Kidney glomerular epithelial cell (primary cell): ENCODE measurements at regions not wholly inside any gene's neighbourhood (a gene's known extent, or its start where the extent isn't known, plus 50 kb on each side); places are given as distances from the start of the nearest gene placed in this dataset.
"Not testable (repeated sequence)": the region's sequence is repeated elsewhere in the genome, so short reads cannot be mapped to it uniquely, and the experiment has no call there.

Source experiments
- DNase-seq: peaks from one replicate; lab custom pipeline; 2025; lab: John Stamatoyannopoulos, UW

DNA sequence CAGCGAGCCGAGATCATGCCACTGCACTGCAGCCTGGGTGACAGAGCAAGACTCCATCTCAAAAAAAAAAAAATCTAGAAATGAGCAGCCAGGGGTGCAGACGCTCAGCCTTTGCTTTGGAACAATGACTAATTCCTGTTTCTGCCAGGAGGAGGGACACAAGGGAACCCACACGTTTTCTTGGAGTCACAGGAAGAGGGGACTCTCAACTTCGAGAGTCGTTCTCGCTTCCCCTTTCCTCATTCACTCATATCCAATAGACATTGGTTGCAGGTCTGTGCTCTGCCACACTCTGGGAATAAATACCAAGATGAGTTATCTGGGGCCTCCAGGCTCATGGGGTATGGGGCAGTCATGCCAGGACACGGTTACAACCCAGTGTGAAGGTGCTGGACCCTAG is 91.5 kb upstream of the RREB1 start:
- DNase-seq, result no peak

DNA sequence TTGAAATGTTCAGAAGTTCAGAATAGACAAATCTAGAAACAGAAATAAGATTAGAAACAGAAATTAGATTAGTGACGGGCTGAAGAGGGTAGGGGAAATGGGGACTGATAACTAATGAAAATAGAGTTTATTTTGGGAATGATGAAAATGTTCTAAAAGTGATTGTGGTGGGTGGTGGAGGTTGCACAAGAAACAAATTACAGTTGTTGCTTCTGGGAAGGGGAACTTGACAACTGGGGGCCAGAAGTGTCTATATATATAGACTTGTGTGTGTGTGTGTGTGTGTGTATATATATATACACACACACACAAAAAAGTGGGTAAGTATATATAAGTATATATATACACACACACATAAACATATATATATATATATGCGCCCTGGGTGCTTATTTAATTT is 86.5 kb upstream of the RREB1 start:
- DNase-seq, result no peak

DNA sequence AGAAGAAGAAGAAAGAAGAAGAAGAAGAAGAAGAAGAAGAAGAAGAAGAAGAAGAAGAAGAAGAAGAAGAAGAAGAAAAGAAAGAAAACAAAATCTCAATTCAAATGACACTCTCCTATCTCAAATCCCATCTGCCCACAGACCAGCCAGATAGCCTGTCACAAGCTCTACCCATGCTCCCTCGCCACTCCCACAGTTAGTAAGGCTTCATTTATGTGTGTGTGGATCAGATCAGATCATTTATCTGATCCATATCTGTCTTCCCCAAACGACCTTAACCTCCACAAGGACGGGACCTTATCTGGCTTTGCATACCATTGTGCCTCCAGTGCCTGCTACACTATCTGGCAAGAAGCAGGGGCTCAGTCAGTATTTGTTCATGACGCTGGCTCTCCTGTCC is 81.9 kb upstream of the RREB1 start:
- no peak for DNase-seq

DNA sequence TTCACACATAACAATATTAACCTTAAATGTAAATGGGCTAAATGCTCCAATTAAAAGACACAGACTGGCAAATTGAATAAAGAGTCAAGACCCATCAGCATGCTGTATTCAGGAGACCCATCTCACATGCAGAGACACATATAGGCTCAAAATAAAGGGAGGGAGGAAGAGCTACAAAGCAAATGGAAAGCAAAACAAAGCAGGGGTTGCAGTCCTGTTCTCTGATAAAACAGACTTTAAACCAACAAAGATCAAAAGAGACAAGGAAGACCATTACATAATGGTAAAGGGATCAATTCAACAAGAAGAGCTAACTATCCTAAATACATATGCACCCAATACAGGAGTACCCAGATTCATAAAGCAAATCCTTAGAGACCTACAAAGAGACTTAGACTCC is 78.8 kb upstream of the RREB1 start:
- DNase-seq, result not testable (repeated sequence)

DNA sequence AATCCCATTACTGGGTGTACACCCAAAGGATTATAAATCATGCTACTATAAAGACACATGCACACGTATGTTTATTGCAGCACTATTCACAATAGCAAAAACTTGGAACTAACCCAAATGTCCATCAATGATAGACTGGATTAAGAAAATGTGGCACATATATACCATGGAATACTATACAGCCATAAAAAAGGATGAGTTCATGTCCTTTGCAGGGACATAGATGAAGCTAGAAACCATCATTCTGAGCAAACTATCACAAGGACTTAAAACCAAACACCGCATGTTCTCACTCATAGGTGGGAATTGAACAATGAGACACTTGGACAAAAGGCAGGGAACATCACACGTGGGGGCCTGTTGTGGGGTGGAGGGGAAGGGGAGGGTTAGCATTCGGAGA is 76.8 kb upstream of the RREB1 start:
- not testable (repeated sequence) for DNase-seq

DNA sequence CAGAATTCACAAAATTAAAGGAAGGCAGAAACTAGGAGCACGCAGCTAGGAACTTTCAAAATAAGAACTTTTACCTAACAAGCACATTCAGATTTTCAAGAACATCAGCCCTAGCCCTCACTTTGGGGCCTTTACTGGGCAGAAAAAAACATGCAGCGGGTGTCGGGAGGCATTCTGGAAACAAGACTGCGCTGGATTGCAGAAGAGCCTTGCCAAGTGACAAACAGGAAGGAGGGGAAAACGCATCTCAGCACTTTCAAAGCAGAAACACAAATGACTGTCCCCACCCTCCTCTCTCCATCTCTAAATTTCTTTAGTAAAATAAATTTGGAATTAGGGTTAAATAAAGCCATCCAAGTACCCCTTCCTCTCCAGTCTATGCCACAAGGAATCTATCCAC is 74.6 kb upstream of the RREB1 start:
- DNase-seq, result no peak

DNA sequence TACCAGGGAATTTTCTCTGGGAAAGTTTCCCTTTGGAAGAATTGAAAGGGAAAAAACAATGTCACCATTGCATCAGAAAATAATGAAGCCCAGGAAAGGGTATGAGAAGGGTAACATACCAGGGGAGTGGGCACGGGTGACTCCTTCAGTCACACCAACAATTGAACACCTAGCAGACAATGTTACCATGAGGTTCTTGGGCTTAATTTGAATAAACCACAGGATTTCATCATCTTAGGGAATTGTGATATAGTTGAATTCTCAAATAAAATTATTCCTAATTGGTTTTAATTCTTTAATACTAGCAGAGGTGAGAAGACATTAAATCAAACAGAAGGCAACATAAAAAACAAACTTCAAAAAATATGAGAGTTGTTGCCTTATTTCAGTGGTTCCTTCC is 73.7 kb upstream of the RREB1 start:
- DNase-seq, result no peak

DNA sequence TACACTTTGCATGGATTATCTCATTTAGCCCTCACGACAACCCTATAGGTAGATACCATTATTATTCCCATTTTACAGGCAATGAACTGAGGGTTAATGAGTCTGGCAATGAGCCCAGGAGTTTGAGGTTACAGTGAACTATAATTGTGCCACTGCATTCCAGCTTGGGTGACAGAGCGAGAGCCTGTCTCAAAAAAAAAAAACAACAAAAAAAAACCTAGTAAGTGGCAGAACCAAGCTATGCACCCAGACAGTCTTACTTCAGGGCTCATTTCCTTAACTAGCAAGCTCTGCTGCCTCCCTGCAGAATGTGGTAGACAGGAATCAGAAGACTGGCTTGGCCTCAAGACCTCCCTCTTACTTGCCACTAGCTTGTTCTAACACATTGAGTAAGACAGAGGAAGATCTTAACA is 71.9 kb upstream of the RREB1 start:
- DNase-seq, result no peak

DNA sequence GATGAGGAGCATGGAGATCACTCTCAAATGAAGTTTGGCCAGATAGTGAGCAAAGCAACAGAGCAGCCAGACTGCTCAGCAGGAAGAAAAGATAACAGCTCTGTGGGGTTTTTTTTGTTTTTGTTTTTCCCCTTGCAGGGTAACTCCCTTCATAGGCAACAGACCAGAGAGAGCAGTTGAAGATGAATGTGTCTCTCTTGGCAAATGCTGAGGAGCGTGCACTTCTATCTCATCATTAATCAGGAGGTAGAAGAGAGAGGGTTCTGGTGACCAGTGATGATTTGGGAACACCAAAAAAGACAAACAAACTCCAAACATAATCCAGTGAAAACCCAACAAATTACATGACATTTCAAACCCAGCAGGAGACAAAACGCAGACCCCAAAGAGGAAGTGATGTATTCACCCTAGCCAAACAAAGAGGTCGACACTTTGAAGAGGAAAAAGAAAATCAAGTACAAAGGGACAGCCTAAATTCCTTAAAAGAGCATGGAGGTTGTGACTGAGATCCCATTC is 66.2 kb upstream of the RREB1 start:
- no peak for DNase-seq

DNA sequence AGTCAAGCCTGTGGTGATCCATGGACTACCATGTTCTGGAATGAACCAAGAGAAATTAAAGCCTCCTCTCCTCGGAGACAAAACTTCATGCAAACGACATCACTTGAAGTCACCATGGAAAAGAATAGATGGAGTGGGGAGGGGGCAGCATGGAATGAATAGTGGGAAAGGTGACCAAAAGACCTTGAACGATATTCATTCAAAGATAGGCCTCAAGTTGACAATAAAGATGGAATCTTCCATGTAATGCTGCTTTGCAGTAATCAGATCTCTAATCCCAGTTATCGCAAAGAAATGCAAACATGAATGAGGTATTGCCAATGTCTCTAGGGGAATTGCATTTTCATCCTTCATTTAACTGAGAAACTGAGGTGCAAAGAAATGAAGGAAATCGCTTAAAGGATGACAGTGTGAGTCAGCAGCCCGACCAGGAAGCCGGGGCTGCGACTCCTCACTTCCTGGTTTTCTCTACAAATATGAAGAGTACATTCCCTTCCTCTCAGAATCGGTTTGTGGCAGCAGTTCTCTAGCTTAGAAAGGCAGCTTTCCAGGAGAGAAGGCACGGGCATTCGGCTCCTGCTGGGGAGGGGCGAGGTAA is 65.6 kb upstream of the RREB1 start:
- DNase-seq, result no peak

DNA sequence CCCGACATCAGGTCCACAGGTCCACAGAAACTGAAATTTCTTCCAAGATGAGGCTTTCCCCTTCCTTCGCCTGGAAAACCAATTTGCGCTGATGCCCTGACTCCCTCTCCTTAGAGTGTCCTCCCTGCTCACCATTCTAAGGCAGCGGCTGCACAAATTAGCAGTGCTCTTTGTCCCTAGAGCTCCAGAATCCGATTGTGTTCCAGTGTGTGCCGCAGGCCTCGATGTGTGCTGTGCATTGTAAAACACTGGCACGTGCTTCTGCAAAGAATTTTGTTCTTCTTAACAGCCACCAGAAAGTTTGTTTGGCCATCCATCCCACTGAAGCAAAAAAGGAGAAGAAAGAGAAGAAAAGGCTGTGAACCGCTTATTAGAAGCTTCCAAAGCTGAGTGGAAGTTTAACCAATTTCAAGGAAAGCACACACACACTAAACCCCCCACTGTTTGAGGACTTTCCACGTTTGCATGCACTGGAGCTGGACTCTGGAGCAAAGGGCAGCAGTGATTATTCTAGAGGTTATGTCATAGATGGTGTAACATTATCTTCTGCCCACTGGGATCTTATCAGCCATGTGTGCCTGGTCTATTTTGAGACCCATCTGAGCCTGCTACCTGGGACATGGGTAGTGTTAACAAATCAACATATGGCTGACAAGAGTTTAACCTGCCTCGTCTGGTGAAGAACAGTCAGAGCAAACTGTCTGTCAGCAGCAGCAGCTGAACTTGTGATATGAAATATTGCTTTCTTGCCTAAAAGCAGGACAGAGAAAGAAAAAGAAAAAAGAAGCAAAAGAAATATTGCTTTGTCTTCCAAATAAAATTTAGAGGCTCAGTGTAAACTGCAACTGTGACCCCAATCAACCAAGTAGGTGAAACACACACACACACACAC is 64.9 kb upstream of the RREB1 start:
- no peak for DNase-seq

DNA sequence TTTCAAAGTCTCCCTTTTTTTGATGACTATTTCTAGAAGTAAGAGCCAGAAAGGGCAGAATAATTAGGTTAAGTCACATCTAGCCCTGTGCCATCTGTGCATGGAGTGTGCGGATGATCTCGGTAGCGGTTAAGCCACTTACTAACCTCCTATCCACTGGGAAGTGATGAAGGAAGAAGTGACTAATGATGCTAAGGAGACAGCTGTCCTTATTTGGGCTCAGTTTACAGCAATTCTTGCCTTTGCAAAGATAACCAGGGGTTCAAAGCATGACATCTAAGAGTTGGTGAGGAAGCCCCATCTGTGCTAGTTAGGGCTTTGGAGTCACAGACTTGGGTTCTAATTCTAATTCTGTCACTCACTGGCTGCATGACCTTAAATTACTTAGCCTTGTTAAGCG is 62.4 kb upstream of the RREB1 start:
- no peak for DNase-seq

DNA sequence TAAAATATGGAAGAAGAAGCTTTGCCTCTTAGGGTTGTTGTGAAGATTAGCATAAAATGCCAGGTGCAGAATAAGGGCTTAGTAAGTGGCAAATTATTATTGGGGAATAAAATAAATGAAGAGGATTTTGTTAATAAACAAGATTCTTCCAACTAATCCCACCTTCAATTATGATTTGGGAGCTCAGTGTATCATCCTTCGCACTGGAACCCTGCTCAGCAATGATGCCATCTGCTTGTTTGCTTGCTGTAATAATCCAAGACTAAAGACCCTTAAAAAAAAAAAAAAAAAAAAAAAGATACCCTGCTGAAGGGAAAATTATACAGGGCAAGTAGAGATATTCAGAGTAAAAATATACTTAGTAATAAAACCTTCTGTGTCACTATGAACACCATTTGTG is 62.0 kb upstream of the RREB1 start:
- DNase-seq, result no peak

DNA sequence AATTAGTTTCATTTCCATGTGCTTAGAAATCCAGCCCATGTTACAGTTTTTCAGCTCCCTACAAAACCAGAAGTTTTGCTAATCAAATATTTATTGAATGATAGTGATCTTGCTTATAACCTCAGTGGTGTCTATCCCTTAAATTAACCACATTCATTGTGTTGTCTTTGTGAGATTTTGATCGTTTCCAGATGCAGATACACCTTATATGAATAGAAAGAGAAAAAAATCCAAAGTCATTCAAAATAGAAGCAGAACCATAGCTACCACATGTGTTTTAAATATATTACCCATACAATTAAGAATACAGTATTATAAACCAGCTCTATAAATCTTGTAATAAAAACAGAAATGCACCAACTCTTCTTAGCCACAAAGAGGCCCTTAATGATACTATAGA is 60.6 kb upstream of the RREB1 start:
- no peak for DNase-seq

DNA sequence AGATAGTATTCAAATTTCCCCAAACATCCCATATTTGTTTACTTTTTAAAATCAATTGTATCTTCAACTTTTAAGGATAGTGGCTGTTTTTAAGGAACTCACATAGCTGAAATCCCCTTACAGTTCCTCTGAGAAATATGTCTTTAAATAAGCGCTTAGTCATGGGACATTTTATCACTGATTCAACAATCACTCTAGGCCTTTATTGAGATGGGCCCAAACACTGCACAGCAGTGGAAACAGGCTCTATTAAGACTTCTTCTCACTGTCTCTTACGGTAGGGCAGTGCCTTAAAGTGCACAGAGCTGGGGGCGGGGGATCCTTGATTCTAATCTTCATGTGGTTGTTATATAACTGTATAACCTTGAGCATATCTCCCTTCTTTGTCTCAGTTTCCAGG is 59.8 kb upstream of the RREB1 start:
- DNase-seq, result no peak

DNA sequence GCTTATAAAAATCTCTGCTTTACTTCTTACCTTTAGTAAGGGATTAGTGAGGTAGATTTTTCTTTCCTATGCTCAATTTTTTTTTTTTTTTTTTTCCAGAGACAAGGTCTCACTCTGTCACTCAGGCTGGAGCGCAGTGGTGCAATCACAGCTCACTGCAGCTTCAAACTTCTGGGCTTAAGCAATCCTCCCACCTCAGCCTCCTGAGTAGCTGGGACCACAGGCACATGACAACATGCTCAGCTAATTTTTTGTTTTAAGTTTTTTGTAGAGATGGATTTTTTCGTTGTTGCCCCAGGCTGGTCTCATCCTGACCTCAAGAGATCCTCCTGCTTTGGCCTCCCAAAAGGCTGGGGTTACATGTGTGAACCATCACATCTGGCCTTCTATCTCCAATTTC is 58.9 kb upstream of the RREB1 start:
- DNase-seq, result no peak

DNA sequence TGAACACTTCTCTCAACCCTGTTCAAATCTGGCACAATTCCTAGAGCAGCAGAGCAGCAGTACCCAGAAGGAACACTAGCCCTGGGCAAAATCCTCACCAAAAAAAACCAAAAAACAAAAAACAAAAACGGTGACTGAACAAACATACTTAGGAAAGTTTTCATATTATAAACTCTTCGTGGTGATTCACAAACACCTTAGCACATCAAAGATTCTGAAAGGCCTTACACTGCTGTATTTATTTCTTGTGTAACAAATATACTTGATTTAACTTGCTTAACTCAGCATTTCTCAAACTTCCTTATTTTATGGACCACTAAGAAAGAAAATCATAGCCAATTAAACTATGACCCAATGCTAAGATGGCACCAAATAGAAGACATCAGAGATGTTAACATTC is 57.8 kb upstream of the RREB1 start:
- no peak for DNase-seq

DNA sequence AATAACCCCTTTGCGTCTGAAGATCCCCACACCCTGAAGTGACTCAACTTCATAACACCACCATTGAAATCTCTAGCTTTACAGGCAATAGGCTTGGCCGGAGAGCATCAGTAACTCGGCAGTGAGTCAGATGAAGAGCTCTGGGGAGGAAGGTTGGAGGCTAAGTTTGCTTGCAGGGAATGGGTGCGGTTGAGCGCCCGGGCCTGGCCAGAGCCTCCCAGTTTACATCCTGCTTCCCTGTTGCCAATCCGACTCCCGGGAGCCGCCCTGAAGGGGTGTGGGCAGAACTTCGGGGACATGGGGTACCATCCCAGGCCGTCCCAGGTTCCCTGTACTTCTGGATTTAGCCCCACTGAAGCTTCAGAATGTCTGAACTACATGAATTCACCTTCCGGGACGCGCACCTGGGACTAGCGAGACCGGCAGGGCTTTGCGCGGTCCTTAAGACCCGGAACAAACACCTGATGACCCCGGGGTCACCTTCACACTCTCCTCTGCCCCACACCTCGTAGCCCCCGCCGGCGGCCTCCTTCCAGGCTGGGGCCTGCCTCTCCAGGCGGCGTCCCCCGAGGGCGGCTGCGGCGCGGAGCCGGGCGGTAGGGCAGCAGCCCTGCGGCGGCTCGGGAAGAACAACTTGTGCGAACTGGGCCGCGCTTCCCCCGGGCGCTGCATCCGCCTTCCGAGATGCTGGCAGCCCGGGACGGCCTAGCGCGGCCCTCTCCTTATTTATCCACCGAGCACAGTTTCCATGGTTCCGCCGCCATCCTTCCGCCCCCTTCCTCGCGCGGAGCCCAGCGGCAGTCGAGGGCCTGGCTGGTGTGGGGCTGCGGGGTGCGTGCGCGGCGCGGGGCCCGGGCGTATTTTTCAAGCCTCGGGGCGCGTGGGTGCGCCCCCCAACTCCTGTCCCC is 56.6 kb upstream of the RREB1 start:
- peak; percentile 91 for DNase-seq

DNA sequence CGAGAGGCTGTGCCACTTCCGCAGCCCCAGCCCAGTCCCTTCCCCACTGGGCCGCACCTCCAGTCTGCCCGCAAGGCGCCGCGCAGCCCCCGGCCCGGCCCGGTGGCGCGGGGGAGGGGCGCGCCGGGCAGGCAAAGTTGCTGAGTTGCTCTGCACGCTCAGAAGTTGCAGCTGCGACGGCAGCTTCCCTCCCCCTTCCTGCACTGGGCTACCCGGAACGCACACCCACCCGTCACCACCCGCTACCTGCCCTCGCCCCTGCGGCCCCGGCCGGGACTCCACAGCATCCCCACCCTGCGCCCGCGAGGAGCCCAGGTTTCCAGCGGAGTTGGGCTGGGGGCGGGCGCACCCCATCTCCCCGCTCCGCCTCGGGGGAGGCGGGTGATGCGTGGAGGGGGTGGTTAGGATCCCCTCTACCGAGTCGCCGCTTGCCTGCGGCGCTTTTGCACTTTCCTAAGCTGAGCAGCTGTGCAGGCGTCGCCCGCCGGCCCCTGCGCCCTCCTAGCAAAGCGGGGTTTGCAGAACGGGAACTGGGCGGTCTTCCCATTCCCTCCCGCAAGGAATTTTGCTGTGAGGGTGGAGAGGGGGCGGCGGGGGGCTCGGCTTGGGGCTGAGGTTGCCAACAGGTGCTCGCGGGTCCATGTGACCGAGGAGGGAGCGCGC is 55.9 kb upstream of the RREB1 start:
- DNase-seq, result no peak

DNA sequence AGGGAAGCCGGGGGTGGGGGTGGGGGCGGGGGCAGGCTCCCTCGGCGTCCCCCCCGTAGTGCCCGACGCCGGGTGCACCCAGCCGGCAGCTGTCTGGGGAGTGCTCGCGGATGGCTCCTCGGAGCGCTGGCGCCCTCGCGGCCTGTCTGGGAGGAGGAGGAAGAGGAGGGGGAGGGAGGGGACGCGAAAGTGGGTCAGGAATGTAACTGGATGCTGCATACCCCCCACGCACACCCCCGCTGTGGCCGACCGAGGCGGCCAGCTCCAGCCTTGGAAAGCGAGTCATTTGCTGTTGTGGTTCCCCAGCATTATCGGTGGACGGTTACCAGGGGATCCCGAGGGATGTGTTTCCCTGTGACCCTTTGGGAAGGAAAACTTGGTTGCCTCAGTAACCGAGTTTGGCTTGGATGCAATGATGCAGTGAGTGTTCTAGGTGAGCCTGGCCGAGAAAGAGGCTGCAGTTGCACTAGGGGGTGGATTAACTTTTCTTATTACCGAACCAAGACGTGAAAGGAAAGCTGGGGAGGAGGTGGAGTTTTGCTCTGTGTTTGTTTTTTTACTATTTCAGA is 55.2 kb upstream of the RREB1 start:
- DNase-seq, result peak; percentile 41

DNA sequence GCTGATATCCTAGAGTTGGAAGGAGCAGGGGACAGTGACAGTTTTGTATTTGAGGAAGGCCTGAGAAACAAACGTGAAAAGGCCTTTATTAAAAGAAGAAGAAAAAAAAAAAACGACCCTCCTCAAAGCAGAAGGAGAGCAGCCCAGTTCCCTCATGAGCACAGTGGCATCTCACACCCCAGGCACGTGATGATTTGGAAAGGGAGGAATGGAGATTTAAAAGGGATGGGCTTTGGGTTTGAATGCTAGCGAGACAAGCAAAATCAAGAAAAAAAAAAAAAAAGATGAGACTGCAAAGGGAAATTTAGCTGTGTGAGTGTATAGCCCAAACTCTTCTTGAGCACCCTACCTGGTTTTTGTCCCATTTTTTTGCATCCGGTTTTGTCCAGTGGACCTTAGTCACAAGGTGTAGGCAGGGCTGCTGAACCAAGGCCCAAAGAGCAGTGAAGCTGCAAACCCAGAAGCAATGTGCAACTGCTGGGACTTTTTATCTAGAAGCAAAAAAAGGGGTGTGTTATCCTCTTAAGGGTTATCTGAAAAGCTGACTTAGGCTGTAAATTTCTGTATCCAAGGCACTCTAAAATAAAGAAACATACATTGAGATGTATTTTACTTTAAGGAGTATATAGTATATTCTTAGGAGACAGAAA is 54.5 kb upstream of the RREB1 start:
- no peak for DNase-seq
